ENCODE measurements at regions not wholly inside any gene's neighbourhood (a gene's known extent, or its start where the extent isn't known, plus 50 kb on each side); places are given as distances from the start of the nearest gene placed in this dataset.

GRCh38 chr6:145074805-145075204, 660.5 kb downstream of the EPM2A start:
- no peak overlapping the region for H3K4me3 ChIP-seq (ENCODE audit: low read depth, low read length)
- TF ChIP-seq, protein P1, sequence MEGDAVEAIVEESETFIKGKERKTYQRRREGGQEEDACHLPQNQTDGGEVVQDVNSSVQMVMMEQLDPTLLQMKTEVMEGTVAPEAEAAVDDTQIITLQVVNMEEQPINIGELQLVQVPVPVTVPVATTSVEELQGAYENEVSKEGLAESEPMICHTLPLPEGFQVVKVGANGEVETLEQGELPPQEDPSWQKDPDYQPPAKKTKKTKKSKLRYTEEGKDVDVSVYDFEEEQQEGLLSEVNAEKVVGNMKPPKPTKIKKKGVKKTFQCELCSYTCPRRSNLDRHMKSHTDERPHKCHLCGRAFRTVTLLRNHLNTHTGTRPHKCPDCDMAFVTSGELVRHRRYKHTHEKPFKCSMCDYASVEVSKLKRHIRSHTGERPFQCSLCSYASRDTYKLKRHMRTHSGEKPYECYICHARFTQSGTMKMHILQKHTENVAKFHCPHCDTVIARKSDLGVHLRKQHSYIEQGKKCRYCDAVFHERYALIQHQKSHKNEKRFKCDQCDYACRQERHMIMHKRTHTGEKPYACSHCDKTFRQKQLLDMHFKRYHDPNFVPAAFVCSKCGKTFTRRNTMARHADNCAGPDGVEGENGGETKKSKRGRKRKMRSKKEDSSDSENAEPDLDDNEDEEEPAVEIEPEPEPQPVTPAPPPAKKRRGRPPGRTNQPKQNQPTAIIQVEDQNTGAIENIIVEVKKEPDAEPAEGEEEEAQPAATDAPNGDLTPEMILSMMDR (IDR thresholded peaks at IDR 0.05; ENCODE audit: low read depth, low read length) = no peak

DNA sequence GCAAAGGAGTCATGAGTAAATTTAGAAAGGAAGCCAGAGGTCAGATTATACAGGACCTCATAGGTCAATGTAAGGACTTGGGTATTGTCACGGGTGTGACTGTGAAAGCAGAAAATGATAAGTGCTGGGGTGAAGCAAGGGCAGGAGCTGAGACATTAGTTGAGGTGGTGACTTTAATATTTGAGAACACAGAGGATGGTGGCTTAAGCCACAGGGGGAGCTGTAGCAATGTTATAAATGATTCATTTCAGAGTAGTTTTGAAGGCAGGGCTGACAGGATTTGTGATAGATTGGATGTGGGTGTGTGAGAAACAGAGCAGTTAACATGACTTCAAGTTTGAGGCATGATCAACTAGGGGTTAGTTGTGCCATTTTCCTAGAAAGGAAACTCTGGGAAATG, 659.9 kb downstream of the EPM2A start:
- TF ChIP-seq, protein P1 (IDR thresholded peaks at IDR 0.05; ENCODE audit: low read depth, low read length) = no peak
- H3K4me3 ChIP-seq (ENCODE audit: low read depth, low read length) = no peak overlapping the region

DNA sequence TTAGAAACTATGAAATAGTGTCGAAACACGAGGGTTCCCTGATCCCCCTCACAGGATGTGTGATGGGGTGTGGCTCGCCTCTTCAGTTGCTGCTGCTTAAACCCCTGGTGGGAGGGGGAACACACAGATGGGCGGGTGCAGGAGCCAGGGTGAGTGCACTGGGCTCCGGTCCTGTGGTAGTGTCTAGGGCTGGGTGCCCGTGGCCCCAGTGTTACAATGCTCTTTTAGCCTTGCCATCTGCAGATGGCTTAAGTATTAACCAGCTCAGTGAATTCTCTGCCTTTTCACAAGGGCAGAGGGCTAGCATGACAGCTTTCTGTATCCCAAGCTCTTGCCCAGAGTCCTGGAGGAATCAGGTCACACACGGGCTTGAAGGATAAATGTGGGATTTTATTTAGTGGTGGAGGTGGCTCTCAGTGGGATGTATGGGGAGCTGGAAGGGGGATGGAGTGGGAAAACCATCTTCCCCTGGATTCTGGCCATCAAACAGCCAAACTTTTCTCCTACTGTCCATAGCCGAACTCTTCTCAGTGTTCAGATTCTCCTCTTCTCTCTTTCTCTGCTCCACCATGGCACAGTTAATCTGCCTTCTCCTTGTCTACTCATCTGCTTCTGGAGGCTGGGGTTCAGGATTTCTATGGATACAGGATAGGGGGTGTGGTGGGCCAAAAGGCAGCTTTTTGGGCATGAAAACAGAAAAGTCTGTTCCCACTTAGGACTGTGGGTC, 659.0 kb downstream of the EPM2A start:
- TF ChIP-seq, protein P1 (IDR thresholded peaks at IDR 0.05; ENCODE audit: low read depth, low read length) = no peak
- no peak overlapping the region for H3K4me3 ChIP-seq (ENCODE audit: low read depth, low read length)

- TF ChIP-seq, protein P1 (IDR thresholded peaks at IDR 0.05; ENCODE audit: low read depth, low read length) = no peak
- no peak overlapping the region for H3K4me3 ChIP-seq (ENCODE audit: low read depth, low read length)
Measured at GRCh38 chr6:145077382-145077781, 657.9 kb downstream of the EPM2A start.

GRCh38 chr6:145080651-145081050, 654.7 kb downstream of the EPM2A start:
- TF ChIP-seq, protein P1 (IDR thresholded peaks at IDR 0.05; ENCODE audit: low read depth, low read length) = no peak
- no peak overlapping the region for H3K4me3 ChIP-seq (ENCODE audit: low read depth, low read length)

- H3K4me3 ChIP-seq (ENCODE audit: low read depth, low read length) = no peak overlapping the region
- TF ChIP-seq, protein P1 (IDR thresholded peaks at IDR 0.05; ENCODE audit: low read depth, low read length) = no peak
Measured at GRCh38 chr6:145081677-145082076, 653.6 kb downstream of the EPM2A start.

GRCh38 chr6:145082359-145082758, 653.0 kb downstream of the EPM2A start:
- TF ChIP-seq, protein P1 (IDR thresholded peaks at IDR 0.05; ENCODE audit: low read depth, low read length) = no peak
- H3K4me3 ChIP-seq (ENCODE audit: low read depth, low read length) = no peak overlapping the region

Data from WI38 (cell line).